ENCODE measurements at regions not wholly inside any gene's neighbourhood (a gene's known extent, or its start where the extent isn't known, plus 50 kb on each side); places are given as distances from the start of the nearest gene placed in this dataset.

DNA sequence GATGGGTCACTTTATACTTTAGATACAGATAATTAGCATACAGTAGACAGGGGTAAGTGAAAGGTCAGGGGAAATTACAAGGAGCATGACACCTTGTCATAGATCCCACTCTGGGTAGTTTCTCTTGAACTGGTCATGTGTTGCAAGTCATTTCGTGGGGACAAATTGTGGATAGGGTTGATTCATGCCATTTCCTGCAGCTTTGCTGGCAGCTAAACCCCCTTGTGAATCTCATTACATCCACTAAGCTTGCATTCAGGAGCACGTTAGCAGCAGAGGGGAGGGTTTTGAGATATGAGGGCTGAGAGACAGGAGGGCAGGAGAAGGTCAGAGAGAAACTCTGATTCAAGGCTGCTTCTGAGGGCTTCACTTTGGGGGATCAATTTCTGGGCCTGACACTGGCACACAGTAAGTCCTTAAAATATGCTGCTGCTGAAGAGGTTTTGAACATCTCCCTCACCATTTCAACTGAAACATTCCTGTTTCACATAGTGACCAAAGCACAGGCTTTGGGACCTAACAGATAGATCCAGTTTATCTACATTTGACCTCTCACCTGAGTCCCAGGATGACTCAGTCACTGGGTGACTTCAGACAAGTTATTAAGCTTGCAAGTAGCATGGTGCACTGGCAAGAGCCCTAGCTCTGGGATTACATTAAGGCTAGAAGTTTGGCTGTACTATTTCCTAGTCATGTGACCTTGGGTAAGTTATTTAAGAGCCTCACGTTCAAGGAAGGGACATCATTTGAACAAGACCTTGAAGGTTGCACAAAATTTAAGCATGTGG lies 206.0 kb upstream of the USP24 start:
- TF ChIP-seq, protein P1, sequence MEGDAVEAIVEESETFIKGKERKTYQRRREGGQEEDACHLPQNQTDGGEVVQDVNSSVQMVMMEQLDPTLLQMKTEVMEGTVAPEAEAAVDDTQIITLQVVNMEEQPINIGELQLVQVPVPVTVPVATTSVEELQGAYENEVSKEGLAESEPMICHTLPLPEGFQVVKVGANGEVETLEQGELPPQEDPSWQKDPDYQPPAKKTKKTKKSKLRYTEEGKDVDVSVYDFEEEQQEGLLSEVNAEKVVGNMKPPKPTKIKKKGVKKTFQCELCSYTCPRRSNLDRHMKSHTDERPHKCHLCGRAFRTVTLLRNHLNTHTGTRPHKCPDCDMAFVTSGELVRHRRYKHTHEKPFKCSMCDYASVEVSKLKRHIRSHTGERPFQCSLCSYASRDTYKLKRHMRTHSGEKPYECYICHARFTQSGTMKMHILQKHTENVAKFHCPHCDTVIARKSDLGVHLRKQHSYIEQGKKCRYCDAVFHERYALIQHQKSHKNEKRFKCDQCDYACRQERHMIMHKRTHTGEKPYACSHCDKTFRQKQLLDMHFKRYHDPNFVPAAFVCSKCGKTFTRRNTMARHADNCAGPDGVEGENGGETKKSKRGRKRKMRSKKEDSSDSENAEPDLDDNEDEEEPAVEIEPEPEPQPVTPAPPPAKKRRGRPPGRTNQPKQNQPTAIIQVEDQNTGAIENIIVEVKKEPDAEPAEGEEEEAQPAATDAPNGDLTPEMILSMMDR (IDR thresholded peaks at IDR 0.05; ENCODE audit: low read depth, low read length), result no peak
- TF ChIP-seq EZH2phosphoT487 (IDR thresholded peaks at IDR 0.05; ENCODE audit: low read depth), result no peak

All from OCI-LY3 (cell line).